Activated CD8-positive, alpha-beta memory T cell treated with anti-CD3 and anti-CD28 coated beads for 48 hours (primary cell): ENCODE measurements at regions not wholly inside any gene's neighbourhood (a gene's known extent, or its start where the extent isn't known, plus 50 kb on each side); places are given as distances from the start of the nearest gene placed in this dataset.

Experiments
- DNase-seq, 3 experiments: peaks; one replicate each; pipeline ENCODE4 v3.0.0-alpha.2; 2020; ENCODE audit warnings: low read depth in 2 of 3, low spot score in 2 of 3

DNA sequence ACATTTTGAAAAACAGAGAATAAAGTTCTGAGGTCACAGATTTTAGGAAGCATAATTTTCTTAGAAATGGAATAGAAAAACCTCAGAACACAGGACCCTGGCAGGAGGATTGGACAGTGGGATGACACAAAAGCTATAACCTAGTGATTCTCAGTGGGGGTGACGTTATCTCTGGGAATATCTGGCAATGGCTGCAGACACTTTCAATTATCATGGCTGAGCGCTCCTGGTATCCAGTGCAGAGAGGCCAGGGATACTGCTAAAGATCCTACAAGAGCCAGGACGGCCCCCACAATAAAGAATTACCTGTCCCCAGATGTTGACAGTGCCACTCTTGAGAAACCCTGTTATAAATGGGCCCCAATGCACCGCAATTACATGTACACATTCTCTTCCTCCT is 117.2 kb upstream of the SPRED2 start:
- no peak for DNase-seq

DNA sequence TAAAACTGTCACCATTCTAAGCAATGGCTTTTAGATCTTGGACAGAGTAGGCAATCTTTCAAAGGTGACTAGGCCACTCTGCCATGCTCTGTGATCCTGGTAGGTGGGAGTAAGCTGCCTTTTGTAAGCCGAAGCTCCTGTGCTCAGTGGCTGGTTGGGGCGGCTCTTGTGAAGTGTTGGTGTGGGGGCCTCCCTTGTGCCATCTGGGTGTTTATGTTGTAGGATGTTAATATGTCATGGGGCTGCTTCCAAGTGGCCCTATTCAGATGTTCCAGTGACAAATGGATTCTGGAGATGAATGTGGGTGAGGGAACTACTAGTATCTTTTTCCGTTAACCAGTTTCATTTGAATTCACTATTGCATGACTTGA is 116.8 kb upstream of the SPRED2 start:
- DNase-seq = no peak

DNA sequence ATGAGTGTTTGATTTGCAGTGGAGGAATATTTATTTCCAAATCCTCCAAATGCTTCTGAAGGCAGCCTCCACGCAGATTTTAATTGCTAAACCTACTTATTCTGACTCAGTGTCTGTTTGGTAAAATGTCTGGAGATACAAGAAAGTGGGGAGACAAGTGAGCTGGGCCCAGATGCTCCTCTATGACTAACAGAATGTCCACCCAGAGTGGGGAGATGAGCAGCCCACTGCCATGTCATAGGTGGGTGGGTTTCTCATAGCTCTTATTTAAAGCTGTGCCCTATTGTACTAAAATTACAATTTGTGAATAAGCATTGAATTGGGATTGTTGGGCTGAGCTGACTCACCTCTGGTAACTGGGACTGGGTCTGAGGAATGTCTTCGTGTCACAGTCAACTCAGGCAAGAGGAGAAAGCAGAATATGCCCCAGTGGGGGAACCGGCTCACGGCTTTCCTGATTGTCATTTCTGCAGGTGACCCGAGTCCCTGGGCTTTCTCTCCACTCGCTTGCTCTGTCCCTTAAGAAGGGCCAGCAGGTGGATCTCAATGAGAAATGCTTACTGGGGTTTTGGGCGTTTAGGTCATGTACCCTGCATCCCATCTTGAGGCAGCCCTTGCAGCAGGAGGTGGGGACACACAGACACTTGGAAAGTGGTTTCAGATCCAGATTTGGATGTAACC is 116.3 kb upstream of the SPRED2 start:
- DNase-seq = no peak

DNA sequence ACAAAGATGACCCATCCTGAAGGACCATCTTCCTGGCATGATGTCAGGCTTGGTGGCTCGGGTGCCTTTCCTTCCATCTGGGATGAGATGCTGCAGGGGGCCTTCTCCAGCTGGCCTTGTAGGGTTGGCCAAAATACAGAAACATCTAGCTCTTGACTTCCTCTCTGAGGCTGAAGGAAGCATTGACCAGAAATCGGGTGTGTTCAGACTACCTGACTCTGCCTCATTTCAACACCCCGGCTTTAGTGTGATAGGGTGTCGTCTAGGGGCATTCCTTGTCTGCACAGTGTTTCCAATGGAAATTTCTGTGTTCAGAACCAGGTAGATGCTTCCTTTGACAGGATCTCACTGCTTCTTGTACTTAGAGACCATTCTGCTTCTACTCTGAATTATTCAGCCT is 115.7 kb upstream of the SPRED2 start:
- DNase-seq = no peak

DNA sequence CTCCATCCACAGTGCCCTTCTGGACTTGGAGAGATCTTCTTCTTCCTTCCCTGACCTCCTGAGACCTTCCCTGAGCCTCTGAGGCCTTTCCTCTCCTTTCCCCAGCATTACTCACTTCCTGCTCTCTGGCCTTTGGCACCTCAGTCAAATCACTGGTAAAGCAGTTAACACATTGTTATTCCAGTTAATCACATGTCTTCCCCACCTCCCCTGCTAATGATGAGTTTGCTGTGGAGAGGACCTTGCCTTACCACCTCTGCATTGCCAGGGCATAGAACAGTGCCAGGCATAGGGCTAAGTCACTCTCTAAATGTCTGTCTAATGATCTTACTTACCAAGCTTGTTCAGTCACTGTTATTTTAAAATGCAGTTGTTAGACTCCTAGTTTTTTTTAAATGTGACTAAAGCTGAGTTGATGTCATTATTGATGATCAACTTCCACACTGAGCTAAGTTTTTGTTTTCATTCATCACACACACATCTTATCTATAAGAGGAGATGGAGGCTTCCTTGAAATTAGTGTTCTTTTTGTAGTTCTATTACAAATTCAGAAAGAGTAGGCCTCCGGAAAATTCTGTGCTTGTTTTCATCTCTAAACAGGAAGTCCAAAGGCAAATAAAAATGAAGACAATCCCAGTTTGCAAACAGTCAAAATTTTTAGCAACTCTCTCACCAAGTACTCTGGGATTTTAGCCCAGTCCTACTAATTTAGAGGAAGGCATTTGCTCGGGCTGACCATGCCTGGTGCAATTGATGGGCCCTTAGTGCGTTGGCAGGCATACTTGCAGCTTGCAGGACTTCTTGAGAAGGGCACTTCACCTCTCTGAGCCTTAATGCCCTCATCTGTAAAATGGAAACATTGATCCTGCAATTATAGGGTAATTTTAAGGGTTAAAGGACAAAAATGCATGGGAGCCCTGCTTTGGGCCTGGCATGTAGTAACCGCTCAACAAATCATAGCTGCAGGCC is 113.7 kb upstream of the SPRED2 start:
- DNase-seq = no peak

DNA sequence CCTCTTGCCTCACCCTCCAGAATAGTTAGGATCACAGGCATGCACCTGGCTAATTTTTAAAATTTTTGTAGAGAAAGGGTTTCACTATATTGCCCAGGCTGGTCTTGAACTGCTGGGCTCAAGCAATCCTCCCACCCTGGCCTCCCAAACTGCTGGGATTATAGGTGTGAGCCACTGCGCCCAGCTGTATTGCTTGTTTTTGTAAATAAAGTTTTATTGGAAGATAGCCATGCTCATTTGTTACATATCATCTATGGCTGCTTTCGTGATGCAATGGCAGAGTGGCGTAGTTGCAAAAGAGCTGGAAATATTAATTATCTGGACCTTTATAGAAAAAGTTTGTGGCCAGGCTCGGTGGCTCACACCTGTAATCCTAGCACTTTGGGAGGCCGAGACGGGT is 109.4 kb upstream of the SPRED2 start:
- no peak for DNase-seq

DNA sequence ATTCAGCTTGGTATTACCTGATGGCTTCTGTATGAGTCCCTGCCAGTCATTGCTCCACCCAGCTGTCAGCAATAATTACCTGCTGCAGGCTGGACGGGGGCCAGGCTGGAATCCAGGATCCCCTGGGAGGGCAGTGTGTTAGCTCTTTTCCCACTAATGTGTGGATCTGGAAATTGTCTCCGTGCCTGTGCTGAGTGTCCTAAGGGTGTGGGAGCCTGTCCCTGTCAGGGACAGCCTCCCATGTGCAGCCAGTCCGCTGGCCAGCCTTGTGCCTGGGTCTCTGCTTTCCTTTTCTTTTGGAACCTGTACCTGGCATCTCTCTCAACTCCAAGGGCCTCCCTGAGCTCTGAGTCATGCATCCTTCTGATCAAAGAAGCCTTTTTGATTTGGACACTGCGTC is 107.2 kb upstream of the SPRED2 start:
- DNase-seq = no peak

DNA sequence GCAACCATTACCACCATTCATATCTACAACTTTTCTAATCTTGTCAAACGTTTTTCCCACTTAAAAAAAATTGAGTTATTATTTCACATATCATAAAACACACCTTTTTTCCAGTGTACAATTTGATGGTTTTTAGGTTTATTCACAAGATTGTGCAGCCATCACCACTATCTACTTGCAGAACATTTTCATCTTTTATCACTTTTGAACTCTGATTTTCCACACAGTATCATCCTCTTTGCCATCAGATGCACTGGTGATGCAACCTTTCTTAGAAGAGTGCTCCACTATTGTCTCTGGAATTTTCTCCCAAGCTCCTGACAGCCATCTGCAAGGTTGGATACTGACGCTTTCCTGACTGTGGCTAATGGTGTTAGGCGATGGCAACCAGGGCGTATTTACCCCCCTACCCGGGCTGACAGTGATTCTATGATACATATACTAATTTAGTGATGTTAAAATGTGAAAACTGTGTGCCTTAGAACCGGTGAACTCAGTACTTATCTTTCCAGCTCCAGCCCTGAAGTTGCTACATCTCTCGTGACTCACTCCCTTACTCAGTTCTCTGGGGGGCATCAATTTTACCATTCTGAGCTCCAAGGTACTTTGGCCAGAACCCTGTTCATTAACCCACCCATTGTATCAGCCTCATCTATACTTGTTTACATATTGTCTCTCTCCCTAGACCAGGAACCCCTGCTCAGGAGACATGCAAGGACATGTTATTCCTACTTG is 105.4 kb upstream of the SPRED2 start:
- DNase-seq = no peak

DNA sequence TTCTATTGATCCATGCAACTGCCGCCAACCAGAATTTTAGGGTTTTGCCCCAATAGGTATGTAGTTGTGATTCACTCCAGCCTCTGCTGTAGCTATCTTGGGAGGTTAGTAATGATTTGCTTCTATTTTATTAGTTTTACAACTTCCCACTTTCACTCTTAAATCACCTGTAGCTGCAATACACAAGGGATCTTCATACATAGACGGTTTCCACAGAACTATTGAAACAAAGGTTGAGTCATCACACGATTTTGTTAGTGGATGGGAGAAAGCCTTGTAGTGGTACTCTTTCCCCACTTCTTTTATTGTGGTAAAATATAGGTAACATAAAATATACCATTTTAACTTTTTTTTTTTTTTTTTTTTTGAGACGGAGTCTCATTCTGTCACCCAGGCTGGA is 104.2 kb upstream of the SPRED2 start:
- no peak for DNase-seq

DNA sequence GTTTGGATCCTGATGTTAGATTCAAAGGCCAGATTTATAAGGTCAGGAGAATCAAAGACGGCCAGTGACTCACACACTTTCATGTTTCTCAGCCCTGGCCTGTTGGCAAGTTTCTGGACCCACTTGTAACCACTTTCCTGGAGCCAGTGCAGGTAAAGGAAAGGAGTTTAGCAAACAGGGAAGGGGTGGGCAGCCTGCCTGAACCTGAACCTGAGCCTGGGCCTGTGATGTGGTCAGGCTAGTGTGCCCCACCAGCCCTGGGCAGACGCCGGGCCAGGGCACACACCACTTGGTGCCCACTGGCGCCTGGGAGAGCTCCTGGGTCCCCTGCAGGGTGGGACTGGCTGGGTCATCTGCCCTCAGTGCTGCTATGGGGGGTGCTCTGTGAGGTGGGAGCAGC is 100.5 kb upstream of the SPRED2 start:
- no peak for DNase-seq

DNA sequence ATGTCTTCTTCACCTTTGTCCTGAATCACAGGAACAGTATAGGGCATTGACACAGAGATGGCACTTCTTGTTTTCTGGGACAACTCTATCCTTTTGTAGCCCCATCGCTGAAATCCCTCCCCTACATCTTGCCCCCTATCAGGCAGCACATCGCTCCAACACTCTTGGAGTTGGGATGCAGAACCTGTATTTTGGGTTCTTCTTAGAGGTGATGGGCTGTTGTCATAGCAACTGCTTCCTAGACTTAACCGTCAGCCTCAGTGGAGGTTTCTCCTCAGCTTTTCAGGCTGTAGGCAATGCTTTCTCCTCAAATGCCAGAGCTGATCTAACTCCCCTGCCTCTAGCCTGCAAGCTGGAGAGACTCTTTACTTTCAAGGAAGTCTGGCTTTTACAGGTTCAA is 99.9 kb upstream of the SPRED2 start:
- no peak for DNase-seq

DNA sequence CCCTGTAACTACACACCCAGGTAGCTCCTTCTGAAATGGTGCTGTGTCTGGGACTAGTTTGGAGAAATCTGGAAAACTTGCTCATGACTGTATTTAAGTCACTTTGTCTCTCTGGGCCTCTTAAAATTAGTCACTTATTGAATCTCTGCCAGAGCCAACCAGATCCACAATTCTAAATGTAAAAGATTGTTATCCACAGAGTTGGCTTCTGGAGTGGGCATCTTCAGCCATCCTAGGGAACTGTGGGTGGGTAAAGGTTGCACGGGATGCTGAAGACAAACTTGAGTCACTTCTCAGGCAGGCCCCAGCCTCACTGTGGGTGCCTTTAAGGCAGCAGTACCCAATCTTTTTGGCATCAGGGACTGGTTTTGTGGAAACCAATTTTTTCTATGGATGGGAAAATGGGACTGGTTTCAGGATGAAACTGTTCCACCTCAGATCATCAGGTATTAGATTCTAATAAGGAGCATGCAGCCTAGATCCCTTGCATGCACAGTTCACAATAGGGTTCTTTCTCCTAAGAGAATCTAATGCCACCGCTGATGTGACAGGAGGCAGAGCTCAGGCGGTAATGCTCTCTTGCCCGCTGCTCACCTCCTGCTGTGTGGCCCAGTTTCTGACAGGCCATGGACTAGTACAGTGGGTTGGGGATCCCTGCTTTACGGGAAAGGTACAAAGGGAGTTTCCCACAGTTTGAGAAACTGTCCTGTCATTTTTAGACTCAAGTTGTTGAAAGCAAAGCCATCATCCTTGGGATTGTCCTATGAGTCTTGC is 98.3 kb upstream of the SPRED2 start:
- no peak for DNase-seq

DNA sequence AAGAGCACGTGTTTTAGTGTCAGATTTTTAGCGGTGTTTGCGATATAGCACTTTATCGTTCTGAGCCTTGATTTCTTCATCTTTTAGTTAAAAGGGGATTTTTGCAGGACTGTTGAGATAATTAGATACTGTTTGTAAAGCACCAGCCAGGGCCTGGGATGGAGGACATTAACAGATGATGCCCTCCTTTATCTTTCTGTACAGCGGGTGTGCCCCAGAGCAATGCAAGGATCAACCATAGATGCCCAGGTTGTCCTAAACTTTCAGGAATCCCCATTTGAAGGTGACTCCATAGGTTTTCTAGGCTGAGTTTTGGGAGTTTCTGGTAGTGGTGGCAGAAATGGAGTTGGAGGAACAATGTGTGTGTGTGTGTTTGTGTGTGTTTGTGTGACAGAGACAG is 97.0 kb upstream of the SPRED2 start:
- DNase-seq = no peak

DNA sequence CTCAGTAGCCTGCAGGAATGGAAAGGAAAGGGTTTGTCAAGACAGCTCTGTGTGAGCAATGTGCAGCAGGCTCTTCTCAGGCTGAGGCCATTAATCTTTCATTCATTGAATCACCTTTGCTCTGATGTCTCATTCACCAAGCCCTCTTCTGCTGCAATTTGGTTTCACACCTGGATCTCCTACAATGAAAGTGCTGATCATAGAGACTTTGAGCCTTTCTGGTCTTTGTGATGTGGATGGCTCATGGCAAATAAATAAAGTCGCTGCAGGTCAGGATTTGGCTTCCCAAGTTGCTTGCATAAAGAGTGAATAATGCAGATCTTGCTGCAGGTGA is 95.8 kb upstream of the SPRED2 start:
- no peak for DNase-seq

DNA sequence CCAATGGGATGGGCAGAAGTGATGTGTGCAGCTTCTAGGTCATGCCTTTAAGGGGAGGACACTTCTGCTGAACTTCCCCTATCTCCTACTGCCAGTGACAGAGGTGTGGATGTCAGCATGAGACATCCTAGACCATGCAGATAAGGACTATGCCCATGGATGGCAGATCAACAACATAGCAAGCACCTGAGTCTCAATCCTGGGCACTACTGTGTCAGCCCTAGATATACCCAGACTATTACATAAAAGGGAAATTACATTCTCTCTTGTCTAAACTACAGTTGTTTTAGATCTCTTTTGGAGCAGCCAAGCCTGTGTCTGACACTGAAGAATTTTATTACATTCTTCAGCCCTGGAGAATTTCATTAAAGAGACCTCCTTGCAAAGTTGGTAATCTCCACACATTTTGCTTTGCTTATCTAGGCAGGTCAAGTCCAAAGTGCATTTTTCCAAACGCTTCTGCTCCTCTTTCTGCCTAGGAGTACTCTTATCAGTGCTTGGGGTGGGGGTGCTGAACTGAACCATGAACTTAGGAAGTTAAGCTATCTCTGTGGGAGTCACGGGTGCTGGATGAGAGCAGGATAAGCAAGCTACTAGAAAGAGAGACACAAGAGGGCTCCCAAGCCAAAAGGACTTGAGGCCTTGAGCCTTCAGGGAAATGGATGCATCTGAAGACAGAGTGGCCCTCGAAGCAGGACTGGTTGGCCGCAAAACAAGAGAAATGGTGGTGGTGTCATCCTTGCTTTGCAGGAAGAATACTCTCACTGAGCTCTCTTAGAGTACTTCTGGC is 95.2 kb upstream of the SPRED2 start:
- no peak for DNase-seq

DNA sequence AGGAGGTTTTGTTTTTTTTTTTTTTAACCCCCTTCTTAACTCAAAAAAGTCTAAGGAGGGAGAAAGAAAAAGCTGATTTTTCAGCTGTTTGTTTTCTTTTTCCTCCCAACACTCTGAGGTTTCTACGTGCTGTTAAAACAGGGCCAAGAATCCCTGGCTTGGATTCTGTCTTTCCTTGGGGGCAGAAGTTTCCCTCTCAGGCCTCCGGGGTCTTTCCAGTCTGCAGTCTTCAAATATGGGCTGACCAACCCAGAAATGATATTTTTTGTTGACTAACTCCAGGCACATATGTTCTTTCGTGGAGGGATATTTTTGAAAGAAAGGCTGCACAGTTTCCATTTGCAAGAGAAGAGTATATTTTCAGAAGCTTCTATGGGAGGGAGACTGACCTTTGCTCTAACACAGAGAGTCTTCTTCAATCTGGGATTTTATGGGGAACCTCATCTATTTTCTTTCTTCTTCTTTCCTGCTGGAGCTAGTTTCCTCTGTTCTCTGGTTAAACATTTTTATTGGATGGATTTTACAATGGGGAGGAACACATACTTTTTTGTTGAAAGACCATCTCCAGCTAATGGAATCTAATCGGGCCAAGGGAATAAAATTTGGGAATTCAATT is 93.3 kb upstream of the SPRED2 start:
- no peak for DNase-seq

DNA sequence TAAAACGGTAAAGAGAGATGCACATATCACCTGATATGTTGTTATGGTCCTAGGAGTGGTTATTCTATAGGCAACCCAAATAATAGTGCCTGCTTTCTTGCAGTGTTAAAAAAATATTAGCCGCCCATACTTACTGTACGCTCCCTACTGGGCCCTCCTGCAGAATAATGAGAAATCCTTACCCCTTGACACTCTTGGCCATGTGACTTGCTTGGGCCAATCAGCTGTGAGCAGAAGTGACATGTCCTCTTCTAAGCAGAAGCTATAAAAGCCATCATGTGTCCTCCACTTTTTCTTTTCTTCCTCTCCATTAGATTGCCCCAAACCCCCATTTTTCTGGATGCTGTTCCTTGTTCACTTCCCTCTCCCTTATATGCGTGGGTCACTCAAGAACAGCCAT is 90.5 kb upstream of the SPRED2 start:
- DNase-seq = no peak

DNA sequence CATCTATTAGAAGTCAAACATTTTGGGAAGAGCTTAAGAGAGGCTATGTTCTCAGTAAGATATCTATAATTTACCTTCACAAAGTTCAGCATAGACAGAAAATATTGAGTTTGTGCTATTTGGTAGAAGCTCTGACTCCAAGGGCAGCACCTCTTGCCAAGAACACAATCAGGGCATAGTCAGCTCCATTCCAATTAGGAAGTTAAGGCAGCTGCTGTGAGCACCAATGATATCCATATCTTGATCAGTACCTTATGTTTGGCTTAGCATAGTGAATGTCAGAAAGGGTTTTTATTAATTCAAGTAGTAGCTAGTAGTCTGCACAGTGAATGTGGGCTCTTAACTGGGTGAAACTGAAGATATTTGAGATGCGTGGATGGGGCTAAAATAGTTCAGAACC is 86.4 kb upstream of the SPRED2 start:
- DNase-seq = no peak

DNA sequence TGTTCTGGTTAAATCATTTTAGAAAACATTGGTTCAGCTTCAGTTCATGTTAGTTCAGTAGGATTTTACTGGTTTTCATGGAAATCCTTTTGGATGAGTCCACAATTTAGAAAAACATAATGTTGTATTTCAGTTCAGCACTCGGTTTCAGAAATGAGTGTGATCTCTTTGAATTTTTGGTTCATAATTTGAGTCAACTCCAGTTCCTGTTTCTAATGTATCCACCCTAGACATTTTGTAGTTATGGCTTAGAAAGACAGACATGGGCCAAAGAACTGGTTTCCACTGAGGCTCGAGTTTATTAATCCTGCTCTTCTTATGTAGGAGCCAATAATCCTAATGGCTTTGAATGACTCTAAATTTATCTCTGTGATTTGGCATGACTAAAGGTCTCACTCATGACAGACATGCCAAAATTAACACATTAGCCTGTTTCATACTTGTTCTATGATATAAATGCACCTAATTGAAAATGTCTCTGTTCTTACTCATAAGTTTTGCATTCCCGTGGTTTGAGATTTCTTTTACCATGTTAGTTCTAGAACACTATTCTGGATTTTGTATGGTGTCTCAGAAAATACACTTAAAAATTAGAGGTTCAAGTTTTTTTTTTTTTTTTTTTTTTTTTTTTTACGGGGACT is 82.3 kb upstream of the SPRED2 start:
- DNase-seq = no peak

DNA sequence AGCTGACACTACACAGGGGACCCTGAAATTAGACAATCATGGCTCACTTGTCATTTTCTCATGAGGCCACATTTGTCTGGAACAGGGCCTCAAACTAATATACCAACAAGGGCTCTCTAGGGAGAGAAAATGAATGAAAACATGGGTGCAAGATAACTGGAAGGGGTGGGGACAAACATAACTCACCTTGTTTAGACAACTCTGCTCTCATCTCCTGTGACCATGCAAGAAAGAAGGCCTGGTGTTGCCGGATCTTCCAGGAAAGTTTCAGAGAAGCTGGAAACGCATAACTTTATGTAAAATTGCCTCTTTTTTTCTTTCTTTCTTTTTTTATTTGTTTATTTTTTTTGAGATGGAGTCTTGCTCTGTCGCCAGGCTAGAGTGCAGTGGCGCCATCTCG is 80.4 kb upstream of the SPRED2 start:
- DNase-seq = no peak
